Tibial artery (tissue), 4 donors: ENCODE measurements at regions not wholly inside any gene's neighbourhood (a gene's known extent, or its start where the extent isn't known, plus 50 kb on each side); places are given as distances from the start of the nearest gene placed in this dataset.

Source experiments
- DNase-seq, 2 donors: peaks; one replicate each; pipeline ENCODE4 v3.0.0-alpha.2; 2019
- H3K27ac ChIP-seq, 2 donors: fragments of 200-600 bp; sonication (generic) in 1 of 2; 1 replicate in 1 of 2; 2 replicates in 1 of 2; pipeline ENCODE4 v1.5.1; 2018 to 2019; ENCODE audit warnings: mild to moderate bottlenecking in 1 of 2
- H3K27me3 ChIP-seq, 2 donors: fragments of 200-600 bp; sonication (generic) in 1 of 2; one replicate each; pipeline versions ENCODE4 v1.5.1 to v1.6.0; 2016 to 2019
- H3K36me3 ChIP-seq, 3 donors: fragments of 200-600 bp; sonication (generic) in 2 of 3; one replicate each; pipeline ENCODE4 v1.5.1; 2016 to 2019; ENCODE audit warnings: mild to moderate bottlenecking in 2 of 3
- H3K4me1 ChIP-seq, 4 donors: fragments of 200-600 bp; sonication (generic) in 2 of 4; 1 replicate in 3 of 4; 2 replicates in 1 of 4; pipeline ENCODE4 v1.5.1; 2016 to 2019
- H3K4me3 ChIP-seq, 2 donors: fragments of 200-600 bp; sonication (generic) in 1 of 2; 1 replicate in 1 of 2; 2 replicates in 1 of 2; pipeline ENCODE4 v1.5.1; 2018 to 2019; ENCODE audit warnings: mild to moderate bottlenecking in 2 of 2
- H3K9me3 ChIP-seq, 3 donors: fragments of 200-600 bp; sonication (generic) in 1 of 3; one replicate each; pipeline ENCODE4 v1.5.1; 2016 to 2019
- intact Hi-C: fragments of 100-400 bp; cut with DNase I; formaldehyde crosslinking; loops from one replicate; pipeline ENCODE4 v1.15.0; 2023; ENCODE audit warnings: low total_unique reads
- TF ChIP-seq, protein P1 (sequence below), 2 experiments: fragments of 200-600 bp in 1 of 2; fragments of 450-650 bp in 1 of 2; IDR thresholded peaks; one replicate each; pipeline ENCODE4 v1.5.1; 2017 to 2019; ENCODE audit warnings: antibody characterized with exemption in 2 of 2, mild to moderate bottlenecking in 1 of 2, moderate library complexity in 1 of 2

DNA sequence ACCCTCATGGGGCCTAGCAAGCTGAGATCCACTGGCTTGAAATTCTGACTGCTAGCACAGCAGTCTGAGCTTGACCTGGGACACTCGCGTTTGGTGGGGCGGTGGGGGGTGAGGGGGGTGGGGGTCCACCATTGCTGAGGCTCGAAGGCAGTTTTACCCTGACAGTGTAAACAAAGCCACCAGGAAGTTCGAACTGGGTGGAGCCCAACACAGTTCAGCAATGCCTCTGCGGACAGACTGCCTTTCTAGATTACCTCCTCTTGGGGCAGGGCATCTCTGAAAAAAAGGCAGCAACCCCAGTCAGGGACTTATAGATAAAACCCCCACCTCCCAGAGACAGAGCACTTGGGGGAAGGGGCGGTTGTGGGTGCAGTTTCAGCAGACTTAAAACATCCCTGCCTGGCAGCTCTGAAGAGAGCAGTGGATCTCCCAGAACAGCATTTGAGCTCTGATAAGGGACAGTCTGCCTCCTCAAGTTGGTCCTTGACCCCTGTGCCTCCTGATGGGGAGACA lies 149.7 kb upstream of the TANK start:
- DNase-seq, result no peak
- TF ChIP-seq, protein P1, sequence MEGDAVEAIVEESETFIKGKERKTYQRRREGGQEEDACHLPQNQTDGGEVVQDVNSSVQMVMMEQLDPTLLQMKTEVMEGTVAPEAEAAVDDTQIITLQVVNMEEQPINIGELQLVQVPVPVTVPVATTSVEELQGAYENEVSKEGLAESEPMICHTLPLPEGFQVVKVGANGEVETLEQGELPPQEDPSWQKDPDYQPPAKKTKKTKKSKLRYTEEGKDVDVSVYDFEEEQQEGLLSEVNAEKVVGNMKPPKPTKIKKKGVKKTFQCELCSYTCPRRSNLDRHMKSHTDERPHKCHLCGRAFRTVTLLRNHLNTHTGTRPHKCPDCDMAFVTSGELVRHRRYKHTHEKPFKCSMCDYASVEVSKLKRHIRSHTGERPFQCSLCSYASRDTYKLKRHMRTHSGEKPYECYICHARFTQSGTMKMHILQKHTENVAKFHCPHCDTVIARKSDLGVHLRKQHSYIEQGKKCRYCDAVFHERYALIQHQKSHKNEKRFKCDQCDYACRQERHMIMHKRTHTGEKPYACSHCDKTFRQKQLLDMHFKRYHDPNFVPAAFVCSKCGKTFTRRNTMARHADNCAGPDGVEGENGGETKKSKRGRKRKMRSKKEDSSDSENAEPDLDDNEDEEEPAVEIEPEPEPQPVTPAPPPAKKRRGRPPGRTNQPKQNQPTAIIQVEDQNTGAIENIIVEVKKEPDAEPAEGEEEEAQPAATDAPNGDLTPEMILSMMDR (IDR thresholded peaks at IDR 0.05), result no peak
- intact Hi-C loops, result no loop called here

DNA sequence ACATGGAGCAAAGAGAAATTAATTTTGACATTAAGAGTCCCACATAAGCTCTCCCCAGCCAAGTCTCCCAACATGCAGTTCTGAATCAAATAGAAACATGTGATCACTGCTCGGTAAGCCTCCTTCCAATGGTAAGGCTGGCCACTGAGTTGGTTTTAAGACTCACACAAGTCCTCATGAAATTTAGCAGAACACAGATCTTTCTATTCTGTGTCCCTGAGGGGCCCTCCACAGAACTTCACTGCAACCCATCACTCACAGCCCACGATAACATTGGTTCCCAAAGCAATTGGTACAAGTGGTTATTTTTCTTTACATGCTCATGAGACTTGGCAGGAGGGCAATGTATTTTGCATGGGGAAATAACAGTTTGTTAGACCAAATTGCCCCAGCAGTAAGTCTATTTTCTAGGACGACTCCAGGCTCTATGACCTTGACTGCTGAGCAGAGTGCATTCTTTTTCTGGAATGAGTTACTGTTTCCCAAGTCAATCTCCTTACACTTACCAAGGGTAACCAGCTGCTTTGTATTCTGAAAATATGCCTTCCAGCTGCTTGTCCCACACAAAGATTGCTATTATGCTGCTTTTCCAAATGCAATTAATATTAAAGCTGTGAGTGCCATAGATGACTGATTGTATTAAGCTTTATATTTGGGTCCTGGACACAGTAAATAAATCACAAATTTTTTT lies 142.3 kb upstream of the TANK start:
- Histone ChIP-seq H3K27ac (no peak overlapping the region), H3K4me1 (no peaks in the 10 kb centered on the region), H3K36me3 (no peaks in the 10 kb centered on the region), H3K4me3 (no peak overlapping the region), H3K27me3 (no peaks in the 10 kb centered on the region), H3K9me3 (peaks cover 0 to 4% (median 0%) of the 10 kb centered on the region in 3 donors)
- intact Hi-C loops, result no loop called here
- no peak for DNase-seq
- TF ChIP-seq, protein P1 (IDR thresholded peaks at IDR 0.05), result no peak

More for the DNA sequence above, 149.7 kb upstream of the TANK start:
- peaks cover 0 to 4% of the 10 kb centered on the region in 2 donors for H3K27me3 ChIP-seq
- no peak overlapping the region for H3K27ac ChIP-seq
- H3K9me3 ChIP-seq, result peaks cover 0 to 4% (median 0%) of the 10 kb centered on the region in 3 donors
- H3K4me3 ChIP-seq, result no peak overlapping the region
- H3K4me1 ChIP-seq, result no peaks in the 10 kb centered on the region
- H3K36me3 ChIP-seq, result no peaks in the 10 kb centered on the region

DNA sequence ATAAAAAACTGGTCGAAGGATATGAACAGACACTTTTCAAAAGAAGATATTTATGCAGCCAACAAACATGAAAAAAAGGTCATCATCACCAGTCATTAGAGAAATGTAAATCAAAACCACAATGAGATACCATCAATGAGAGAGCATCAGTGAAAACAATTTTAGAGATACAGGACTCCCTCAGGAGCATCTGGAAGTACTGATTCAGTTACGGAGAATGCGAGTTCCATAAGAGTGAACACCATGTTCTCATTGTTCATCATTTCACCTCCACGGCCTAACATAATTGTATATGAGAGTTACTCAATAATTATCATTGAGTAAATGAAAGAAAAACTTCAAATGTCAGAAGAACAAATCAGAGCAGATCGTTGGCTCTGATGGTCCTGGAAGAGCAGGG lies 140.9 kb upstream of the TANK start:
- DNase-seq, result no peak
- H3K4me3 ChIP-seq, result no peak overlapping the region
- no peaks in the 10 kb centered on the region for H3K4me1 ChIP-seq
- no peak overlapping the region for H3K27ac ChIP-seq
- H3K9me3 ChIP-seq, result peaks cover 0 to 4% (median 0%) of the 10 kb centered on the region in 3 donors
- no peaks in the 10 kb centered on the region for H3K27me3 ChIP-seq
- H3K36me3 ChIP-seq, result no peaks in the 10 kb centered on the region
- intact Hi-C loops, result no loop called here
- TF ChIP-seq, protein P1 (IDR thresholded peaks at IDR 0.05), result no peak

DNA sequence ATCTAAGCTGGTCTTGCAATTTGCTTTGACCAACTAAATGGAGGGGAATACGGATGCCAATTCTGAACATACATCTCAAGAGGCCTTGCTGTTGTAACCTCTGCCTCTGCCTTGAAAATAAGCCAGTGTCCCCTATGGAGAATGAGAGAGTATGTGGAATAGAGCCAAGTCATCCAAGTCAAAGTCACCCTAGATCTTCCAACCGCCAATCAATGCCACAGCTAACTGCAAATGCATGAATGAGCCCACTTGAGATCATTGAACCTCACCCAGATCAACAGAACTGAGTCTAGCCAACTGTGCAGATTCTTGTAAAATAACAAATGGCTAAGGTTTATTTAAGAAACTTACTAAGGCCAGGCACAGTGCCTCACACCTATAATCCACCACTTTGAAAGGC lies 139.8 kb upstream of the TANK start:
- intact Hi-C loops, result no loop called here
- H3K27me3 ChIP-seq, result no peaks in the 10 kb centered on the region
- TF ChIP-seq, protein P1 (IDR thresholded peaks at IDR 0.05), result no peak
- no peaks in the 10 kb centered on the region for H3K9me3 ChIP-seq
- no peak overlapping the region for H3K4me3 ChIP-seq
- no peaks in the 10 kb centered on the region for H3K4me1 ChIP-seq
- no peaks in the 10 kb centered on the region for H3K36me3 ChIP-seq
- no peak for DNase-seq
- H3K27ac ChIP-seq, result no peak overlapping the region

DNA sequence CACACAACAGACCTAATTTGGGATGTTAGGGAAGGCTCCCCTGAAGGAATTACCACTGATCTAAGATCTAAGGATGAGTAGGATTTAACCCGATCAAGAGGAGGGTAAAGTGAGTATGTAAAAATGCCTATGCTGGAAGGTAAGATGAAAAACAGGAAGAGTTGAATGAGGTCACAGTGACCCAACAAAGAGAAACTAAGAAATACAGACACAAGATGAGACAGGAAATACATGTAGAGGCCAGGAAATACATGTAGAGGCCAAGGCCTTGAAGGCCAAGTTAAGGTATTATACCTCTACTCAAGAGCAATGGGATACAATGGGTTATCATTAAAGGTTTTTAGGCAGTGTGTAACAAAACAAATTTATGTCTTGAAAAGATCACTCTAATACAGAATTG lies 131.6 kb upstream of the TANK start:
- H3K4me3 ChIP-seq, result no peak overlapping the region
- H3K4me1 ChIP-seq, result peaks cover 0 to 13% (median 6%) of the 10 kb centered on the region in 4 donors
- no peaks in the 10 kb centered on the region for H3K9me3 ChIP-seq
- H3K36me3 ChIP-seq, result no peaks in the 10 kb centered on the region
- H3K27me3 ChIP-seq, result no peaks in the 10 kb centered on the region
- TF ChIP-seq, protein P1 (IDR thresholded peaks at IDR 0.05), result no peak
- H3K27ac ChIP-seq, result no peak overlapping the region
- no peak for DNase-seq
- intact Hi-C loops, result no loop called here
